HFFc6 (cell line): ENCODE measurements at regions not wholly inside any gene's neighbourhood (a gene's known extent, or its start where the extent isn't known, plus 50 kb on each side); places are given as distances from the start of the nearest gene placed in this dataset.

Experiments
- DNase-seq: peaks from one replicate; pipeline ENCODE4 v3.0.0-alpha.2; 2018
- H3K27ac Mint-ChIP-seq: 2 replicates; pipeline ENCODE4 v1.8.0; 2020; ENCODE audit warnings: mild to moderate bottlenecking, mixed read lengths
- H3K27me3 Mint-ChIP-seq: 2 replicates; pipeline ENCODE4 v1.8.0; 2021; ENCODE audit warnings: mild to moderate bottlenecking, moderate library complexity, mixed read lengths; ENCODE audit not compliant: insufficient read depth
- H3K36me3 Mint-ChIP-seq: 2 replicates; pipeline ENCODE4 v1.8.0; 2021; ENCODE audit warnings: low read depth, mixed read lengths
- H3K4me1 Mint-ChIP-seq: 2 replicates; pipeline ENCODE4 v1.8.0; 2020; ENCODE audit warnings: low read depth, mixed read lengths
- H3K4me3 Mint-ChIP-seq: 2 replicates; pipeline ENCODE4 v1.8.0; 2020; ENCODE audit warnings: mild to moderate bottlenecking, moderate library complexity, mixed read lengths
- H3K9me3 Mint-ChIP-seq: 2 replicates; pipeline ENCODE4 v1.8.0; 2020; ENCODE audit warnings: mild to moderate bottlenecking, mixed read lengths
- CTCF ChIP-seq: fragments of 200-600 bp; sonication (generic); IDR thresholded peaks from 2 replicates; pipeline ENCODE4 v1.5.0; 2021; ENCODE audit warnings: antibody characterized with exemption, mild to moderate bottlenecking

- Mint-ChIP-seq H3K4me1 (peaks cover 5% of the 10 kb centered on the region; the same call in 1 of the 2 replicates), H3K4me3 (no peak overlapping the region), H3K27ac (no peak overlapping the region), H3K9me3 (peaks cover 2% of the 10 kb centered on the region), H3K36me3 (no peaks in the 10 kb centered on the region), H3K27me3 (peaks cover 7% of the 10 kb centered on the region; the same call in 1 of the 2 replicates)
- no peak for DNase-seq
- TF ChIP-seq CTCF, result no peak
These were observed 115.5 kb upstream of the PARP11 start for GRCh38 chr12:3988519-3989217.

- Mint-ChIP-seq H3K4me3 (no peak overlapping the region), H3K4me1 (no peaks in the 10 kb centered on the region), H3K27me3 (peaks cover 7% of the 10 kb centered on the region; the same call in 1 of the 2 replicates), H3K36me3 (no peaks in the 10 kb centered on the region), H3K9me3 (peaks cover 13% of the 10 kb centered on the region), H3K27ac (no peak overlapping the region)
- DNase-seq, result no peak
- no peak for TF ChIP-seq CTCF
These were observed 114.4 kb upstream of the PARP11 start for GRCh38 chr12:3987571-3987970.

GRCh38 chr12:3980504-3981272 lies 107.5 kb upstream of the PARP11 start:
- Mint-ChIP-seq H3K4me1 (no peaks in the 10 kb centered on the region), H3K36me3 (0 out of 2 replicates have a peak, but pooled peaks cover 4% of the 10 kb centered on the region), H3K4me3 (no peak overlapping the region), H3K9me3 (peaks cover 44% of the 10 kb centered on the region), H3K27ac (no peak overlapping the region), H3K27me3 (peaks cover 5% of the 10 kb centered on the region)
- TF ChIP-seq CTCF, result no peak
- DNase-seq, result no peak

- peaks cover 31% of the 10 kb centered on the region for H3K9me3 Mint-ChIP-seq
- TF ChIP-seq CTCF, result no peak
These were observed 104.4 kb upstream of the PARP11 start for GRCh38 chr12:3977621-3978020.

GRCh38 chr12:3976351-3976938 lies 103.2 kb upstream of the PARP11 start:
- no peak for DNase-seq
- no peak for TF ChIP-seq CTCF
- Mint-ChIP-seq H3K4me3 (no peak overlapping the region), H3K27me3 (peaks cover 8% of the 10 kb centered on the region), H3K36me3 (0 out of 2 replicates have a peak, but pooled peaks cover 4% of the 10 kb centered on the region), H3K4me1 (no peaks in the 10 kb centered on the region), H3K27ac (no peak overlapping the region), H3K9me3 (peaks cover 21% of the 10 kb centered on the region)

More at GRCh38 chr12:3977621-3978020, 104.4 kb upstream of the PARP11 start:
- Mint-ChIP-seq H3K4me1 (no peaks in the 10 kb centered on the region), H3K4me3 (no peak overlapping the region), H3K27me3 (peaks cover 8% of the 10 kb centered on the region), H3K27ac (no peak overlapping the region), H3K36me3 (0 out of 2 replicates have a peak, but pooled peaks cover 4% of the 10 kb centered on the region)
- no peak for DNase-seq
